Osteocyte (in vitro differentiated cells): ENCODE measurements at regions not wholly inside any gene's neighbourhood (a gene's known extent, or its start where the extent isn't known, plus 50 kb on each side); places are given as distances from the start of the nearest gene placed in this dataset.

Experiments
- DNase-seq: peaks from one replicate; pipeline ENCODE4 v3.0.0; 2021; ENCODE audit warnings: mixed read lengths; ENCODE audit not compliant: unreplicated experiment; ENCODE audit errors: extremely low spot score
- H3K27ac Mint-ChIP-seq: one replicate; pipeline ENCODE4 v1.8.0; 2021; ENCODE audit warnings: mild to moderate bottlenecking, mixed read lengths; ENCODE audit not compliant: unreplicated experiment
- H3K27me3 Mint-ChIP-seq: one replicate; pipeline ENCODE4 v1.8.0; 2021; ENCODE audit warnings: mixed read lengths; ENCODE audit not compliant: unreplicated experiment
- H3K36me3 Mint-ChIP-seq: one replicate; pipeline ENCODE4 v1.8.0; 2021; ENCODE audit warnings: mixed read lengths; ENCODE audit not compliant: unreplicated experiment
- H3K4me1 Mint-ChIP-seq: one replicate; pipeline ENCODE4 v1.8.0; 2021; ENCODE audit warnings: mixed read lengths; ENCODE audit not compliant: unreplicated experiment
- H3K4me3 Mint-ChIP-seq: one replicate; pipeline ENCODE4 v1.8.0; 2021; ENCODE audit warnings: mild to moderate bottlenecking, moderate library complexity, mixed read lengths; ENCODE audit not compliant: unreplicated experiment
- H3K9me3 Mint-ChIP-seq: one replicate; pipeline ENCODE4 v1.8.0; 2021; ENCODE audit warnings: mixed read lengths; ENCODE audit not compliant: unreplicated experiment
- TF ChIP-seq, protein P1 (sequence below): fragments of 200-600 bp; sonication (generic); IDR thresholded peaks from 2 replicates; pipeline ENCODE4 v1.5.0; 2021; ENCODE audit warnings: antibody characterized with exemption, mild to moderate bottlenecking, moderate library complexity

DNA sequence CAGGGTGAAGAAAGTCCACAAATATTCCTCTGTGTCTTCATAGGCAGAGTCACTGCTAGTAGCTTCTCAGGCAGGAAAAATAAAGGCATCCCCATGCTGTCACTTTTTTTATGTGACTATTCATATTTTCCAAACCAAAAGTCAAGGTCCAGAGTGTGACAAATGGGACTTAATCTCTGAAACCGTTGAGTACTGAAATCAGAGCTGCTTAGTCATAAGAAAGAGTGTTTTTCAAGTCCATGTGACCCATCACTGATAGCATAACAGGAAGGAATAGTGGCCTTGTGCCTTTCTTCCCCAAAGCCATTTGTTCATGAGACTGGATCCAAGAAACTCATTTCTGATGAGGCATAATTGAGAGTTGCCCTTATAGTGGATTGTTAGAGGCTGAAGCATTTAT, 210.3 kb upstream of the TSHZ2 start:
- no peak for DNase-seq
- TF ChIP-seq, protein P1, sequence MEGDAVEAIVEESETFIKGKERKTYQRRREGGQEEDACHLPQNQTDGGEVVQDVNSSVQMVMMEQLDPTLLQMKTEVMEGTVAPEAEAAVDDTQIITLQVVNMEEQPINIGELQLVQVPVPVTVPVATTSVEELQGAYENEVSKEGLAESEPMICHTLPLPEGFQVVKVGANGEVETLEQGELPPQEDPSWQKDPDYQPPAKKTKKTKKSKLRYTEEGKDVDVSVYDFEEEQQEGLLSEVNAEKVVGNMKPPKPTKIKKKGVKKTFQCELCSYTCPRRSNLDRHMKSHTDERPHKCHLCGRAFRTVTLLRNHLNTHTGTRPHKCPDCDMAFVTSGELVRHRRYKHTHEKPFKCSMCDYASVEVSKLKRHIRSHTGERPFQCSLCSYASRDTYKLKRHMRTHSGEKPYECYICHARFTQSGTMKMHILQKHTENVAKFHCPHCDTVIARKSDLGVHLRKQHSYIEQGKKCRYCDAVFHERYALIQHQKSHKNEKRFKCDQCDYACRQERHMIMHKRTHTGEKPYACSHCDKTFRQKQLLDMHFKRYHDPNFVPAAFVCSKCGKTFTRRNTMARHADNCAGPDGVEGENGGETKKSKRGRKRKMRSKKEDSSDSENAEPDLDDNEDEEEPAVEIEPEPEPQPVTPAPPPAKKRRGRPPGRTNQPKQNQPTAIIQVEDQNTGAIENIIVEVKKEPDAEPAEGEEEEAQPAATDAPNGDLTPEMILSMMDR = no peak
- H3K4me3 Mint-ChIP-seq = no peak overlapping the region
- no peaks in the 10 kb centered on the region for H3K4me1 Mint-ChIP-seq
- no peak overlapping the region for H3K27ac Mint-ChIP-seq
- no peaks in the 10 kb centered on the region for H3K27me3 Mint-ChIP-seq
- H3K36me3 Mint-ChIP-seq = no peaks in the 10 kb centered on the region
- H3K9me3 Mint-ChIP-seq = no peaks in the 10 kb centered on the region

DNA sequence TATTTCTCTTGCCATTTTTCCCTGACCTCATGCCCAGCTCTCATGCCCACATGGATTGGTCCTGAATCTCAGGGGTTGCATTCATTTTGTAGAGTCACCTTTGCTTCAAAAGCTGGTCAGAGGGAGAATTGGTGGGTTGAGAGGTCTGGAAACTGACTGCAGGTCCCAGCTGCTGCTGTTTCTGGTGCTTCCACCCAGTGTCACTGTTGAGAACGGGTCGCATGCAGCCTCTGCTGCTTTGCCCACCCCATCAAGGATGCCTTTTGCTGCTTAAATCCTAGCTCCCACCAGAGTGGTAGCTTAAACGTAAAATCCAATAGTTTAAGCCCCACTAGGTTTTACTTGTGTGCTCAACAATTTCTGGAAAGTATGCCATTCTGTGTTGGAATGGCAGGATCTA, 211.4 kb upstream of the TSHZ2 start:
- Mint-ChIP-seq H3K27ac (no peak overlapping the region), H3K9me3 (no peaks in the 10 kb centered on the region), H3K27me3 (no peaks in the 10 kb centered on the region), H3K4me1 (no peaks in the 10 kb centered on the region), H3K36me3 (no peaks in the 10 kb centered on the region), H3K4me3 (no peak overlapping the region)
- no peak for DNase-seq
- TF ChIP-seq, protein P1 = no peak

DNA sequence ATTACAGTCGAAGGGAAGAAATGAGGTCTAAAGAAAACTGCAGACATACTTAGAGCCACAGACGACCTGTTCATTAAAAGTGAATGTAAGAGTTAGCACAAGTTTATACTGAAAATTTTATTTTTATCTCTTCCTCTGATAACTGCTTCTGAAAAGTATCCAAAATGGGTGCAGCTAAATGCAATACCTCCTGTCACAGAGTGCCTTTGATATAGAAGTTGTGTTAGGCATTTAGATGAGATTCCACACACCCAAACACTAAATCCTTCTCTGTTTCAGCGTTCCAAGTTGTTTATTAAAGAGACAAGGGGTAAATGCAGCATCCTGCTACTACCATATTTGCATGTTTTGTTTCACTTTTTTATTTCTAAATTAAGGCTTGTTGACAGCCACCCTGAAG, 214.7 kb upstream of the TSHZ2 start:
- no peaks in the 10 kb centered on the region for H3K36me3 Mint-ChIP-seq
- H3K27me3 Mint-ChIP-seq = no peaks in the 10 kb centered on the region

DNA sequence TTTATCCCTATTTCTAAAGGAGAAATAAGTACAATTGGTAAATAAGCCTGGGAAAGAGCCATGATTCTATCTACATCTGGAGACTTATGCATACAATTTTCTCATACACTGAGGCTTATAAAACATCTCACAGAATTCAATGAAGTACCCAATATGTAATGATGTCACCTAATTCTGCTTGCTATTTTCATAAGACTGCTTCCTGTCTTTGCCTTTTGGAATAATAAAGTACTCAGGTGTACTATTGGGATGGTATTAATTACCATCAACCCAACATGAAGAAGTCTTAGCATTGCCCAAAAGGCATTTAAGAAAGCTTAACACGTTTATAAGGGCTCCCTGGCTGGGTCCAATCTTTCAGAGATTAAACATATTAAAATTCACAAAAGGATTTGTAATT, 216.4 kb upstream of the TSHZ2 start:
- Mint-ChIP-seq H3K4me3 (no peak overlapping the region), H3K27ac (no peak overlapping the region), H3K9me3 (peaks cover 3% of the 10 kb centered on the region), H3K27me3 (no peaks in the 10 kb centered on the region), H3K36me3 (no peaks in the 10 kb centered on the region), H3K4me1 (no peaks in the 10 kb centered on the region)
- DNase-seq = no peak
- TF ChIP-seq, protein P1 = no peak

More for the DNA sequence above, 214.7 kb upstream of the TSHZ2 start:
- no peaks in the 10 kb centered on the region for H3K4me1 Mint-ChIP-seq
- H3K27ac Mint-ChIP-seq = no peak overlapping the region
- TF ChIP-seq, protein P1 = no peak
- no peak for DNase-seq
- no peak overlapping the region for H3K4me3 Mint-ChIP-seq
- H3K9me3 Mint-ChIP-seq = peaks cover 2% of the 10 kb centered on the region

DNA sequence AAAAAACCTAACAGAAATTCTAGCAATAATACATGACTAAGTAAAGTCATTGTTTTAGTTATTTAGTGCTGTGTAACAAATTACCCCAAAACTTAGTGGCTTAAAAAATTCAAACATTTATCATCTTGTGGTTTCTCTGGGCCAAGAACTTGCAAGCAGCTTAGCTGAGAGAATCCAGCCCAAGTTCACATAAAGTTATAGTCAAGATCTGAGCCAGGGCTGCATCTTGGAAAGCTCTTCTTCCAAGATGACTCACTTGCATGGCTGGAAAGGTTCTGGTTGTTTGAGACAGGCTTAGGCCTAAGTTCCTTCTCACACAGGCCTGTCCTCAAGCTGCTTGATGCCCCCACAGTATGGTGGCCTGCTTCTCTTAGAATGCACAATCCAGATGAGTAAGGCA, 217.8 kb upstream of the TSHZ2 start:
- no peak for DNase-seq
- Mint-ChIP-seq H3K36me3 (no peaks in the 10 kb centered on the region), H3K27ac (no peak overlapping the region), H3K4me3 (no peak overlapping the region), H3K9me3 (peaks cover 3% of the 10 kb centered on the region), H3K4me1 (no peaks in the 10 kb centered on the region), H3K27me3 (no peaks in the 10 kb centered on the region)
- TF ChIP-seq, protein P1 = no peak
